T-helper 17 cell (primary cell): ENCODE measurements at regions not wholly inside any gene's neighbourhood (a gene's known extent, or its start where the extent isn't known, plus 50 kb on each side); places are given as distances from the start of the nearest gene placed in this dataset.

ENCODE experiments used
- ATAC-seq: fragments of 150-1000 bp; cut with Tn5 transposase; 2 replicates; pipeline ENCODE4 v1.10.0; 2021; ENCODE audit warnings: mild to moderate bottlenecking, moderate library complexity
- DNase-seq, 3 donors: peaks; one replicate each; pipeline versions ENCODE4 v3.0.0 to v3.0.0-alpha.2; 2020 to 2021
- H3K9me3 ChIP-seq: one replicate; pipeline ENCODE4 v1.7.0; 2013; ENCODE audit warnings: low read length, mild to moderate bottlenecking; ENCODE audit not compliant: control insufficient read depth, poor library complexity, severe bottlenecking
- H3K27ac Mint-ChIP-seq: one replicate; pipeline ENCODE4 v1.8.0; 2022; ENCODE audit warnings: mild to moderate bottlenecking, moderate library complexity, mixed read lengths
- H3K27me3 Mint-ChIP-seq: one replicate; pipeline ENCODE4 v1.8.0; 2022; ENCODE audit warnings: mixed read lengths
- H3K36me3 Mint-ChIP-seq: one replicate; pipeline ENCODE4 v1.8.0; 2022; ENCODE audit warnings: low read depth, mixed read lengths
- H3K4me1 Mint-ChIP-seq: one replicate; pipeline ENCODE4 v1.8.0; 2022; ENCODE audit warnings: mild to moderate bottlenecking, mixed read lengths
- H3K4me3 Mint-ChIP-seq: one replicate; pipeline ENCODE4 v1.8.0; 2022; ENCODE audit warnings: mild to moderate bottlenecking, moderate library complexity, mixed read lengths

DNA sequence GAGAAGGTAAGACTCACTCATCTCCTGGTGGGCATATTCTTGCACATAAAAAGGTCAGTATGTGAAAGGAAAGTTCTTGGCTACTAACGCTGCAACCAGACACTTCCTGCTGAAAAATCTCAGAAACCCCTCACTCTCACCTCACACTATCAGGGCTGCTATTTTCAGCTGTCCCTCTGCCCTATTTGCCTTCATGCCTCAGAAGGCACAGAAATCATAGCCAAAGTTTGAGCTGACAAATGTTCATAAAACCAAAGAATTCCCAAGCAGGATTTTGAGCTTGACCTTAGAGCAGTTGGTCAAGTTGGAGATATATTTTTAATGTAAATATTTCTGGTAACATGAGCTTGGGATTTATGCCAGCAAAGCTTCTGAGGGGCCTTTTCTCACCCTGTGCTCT is 806.2 kb downstream of the MAFB start:
- Mint-ChIP-seq H3K27me3 (peaks cover 6% of the 10 kb centered on the region), H3K27ac (no peak overlapping the region), H3K4me3 (no peak overlapping the region), H3K4me1 (no peaks in the 10 kb centered on the region), H3K36me3 (no peaks in the 10 kb centered on the region)
- H3K9me3 ChIP-seq: no peaks in the 10 kb centered on the region
- DNase-seq (no peak), ATAC-seq (no peak)

GRCh38 chr20:39880890-39881289 is 808.1 kb downstream of the MAFB start:
- DNase-seq (no peak), ATAC-seq (no peak)
- Mint-ChIP-seq H3K27me3 (peaks cover 4% of the 10 kb centered on the region), H3K4me1 (no peaks in the 10 kb centered on the region), H3K36me3 (no peaks in the 10 kb centered on the region), H3K27ac (no peak overlapping the region), H3K4me3 (no peak overlapping the region)
- no peaks in the 10 kb centered on the region for H3K9me3 ChIP-seq

DNA sequence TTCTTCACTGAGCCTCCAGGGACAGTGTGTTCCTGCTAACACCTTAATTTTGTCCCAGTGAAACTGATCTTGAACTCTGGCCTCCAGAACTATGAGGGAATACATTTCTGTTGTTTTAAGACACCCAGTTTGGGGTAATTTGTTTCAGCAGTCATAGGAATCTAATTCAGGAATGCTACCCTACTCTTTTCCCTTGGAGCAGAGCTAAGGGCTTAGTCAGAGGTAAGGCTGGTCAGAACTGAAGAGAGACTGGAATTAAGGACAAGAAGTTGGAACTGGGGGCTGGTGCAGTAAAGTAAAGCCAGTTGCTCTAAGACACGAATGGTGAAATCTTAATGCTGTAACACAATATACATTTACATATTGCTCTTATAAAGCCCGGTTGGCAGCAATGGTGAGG is 809.7 kb downstream of the MAFB start:
- DNase-seq: no peak

GRCh38 chr20:39878809-39879208 is 810.2 kb downstream of the MAFB start:
- Mint-ChIP-seq H3K27me3 (peaks cover 4% of the 10 kb centered on the region), H3K27ac (no peak overlapping the region), H3K4me3 (no peak overlapping the region), H3K36me3 (no peaks in the 10 kb centered on the region), H3K4me1 (no peaks in the 10 kb centered on the region)
- DNase-seq: no peak
- no peaks in the 10 kb centered on the region for H3K9me3 ChIP-seq
- no peak for ATAC-seq

More for the DNA sequence above, 809.7 kb downstream of the MAFB start:
- Mint-ChIP-seq H3K27me3 (peaks cover 4% of the 10 kb centered on the region), H3K36me3 (no peaks in the 10 kb centered on the region), H3K4me1 (no peaks in the 10 kb centered on the region), H3K27ac (no peak overlapping the region), H3K4me3 (no peak overlapping the region)
- no peak for ATAC-seq
- H3K9me3 ChIP-seq: no peaks in the 10 kb centered on the region

GRCh38 chr20:39878320-39878719 is 810.7 kb downstream of the MAFB start:
- Mint-ChIP-seq H3K4me1 (no peaks in the 10 kb centered on the region), H3K27me3 (peaks cover 4% of the 10 kb centered on the region), H3K27ac (no peak overlapping the region), H3K36me3 (no peaks in the 10 kb centered on the region), H3K4me3 (no peak overlapping the region)
- DNase-seq: no peak
- no peaks in the 10 kb centered on the region for H3K9me3 ChIP-seq
- no peak for ATAC-seq

GRCh38 chr20:39877788-39878187 is 811.2 kb downstream of the MAFB start:
- Mint-ChIP-seq H3K27me3 (peaks cover 4% of the 10 kb centered on the region), H3K27ac (no peak overlapping the region), H3K4me1 (no peaks in the 10 kb centered on the region), H3K4me3 (no peak overlapping the region), H3K36me3 (no peaks in the 10 kb centered on the region)
- ATAC-seq (no peak), DNase-seq (no peak)
- H3K9me3 ChIP-seq: no peaks in the 10 kb centered on the region

DNA sequence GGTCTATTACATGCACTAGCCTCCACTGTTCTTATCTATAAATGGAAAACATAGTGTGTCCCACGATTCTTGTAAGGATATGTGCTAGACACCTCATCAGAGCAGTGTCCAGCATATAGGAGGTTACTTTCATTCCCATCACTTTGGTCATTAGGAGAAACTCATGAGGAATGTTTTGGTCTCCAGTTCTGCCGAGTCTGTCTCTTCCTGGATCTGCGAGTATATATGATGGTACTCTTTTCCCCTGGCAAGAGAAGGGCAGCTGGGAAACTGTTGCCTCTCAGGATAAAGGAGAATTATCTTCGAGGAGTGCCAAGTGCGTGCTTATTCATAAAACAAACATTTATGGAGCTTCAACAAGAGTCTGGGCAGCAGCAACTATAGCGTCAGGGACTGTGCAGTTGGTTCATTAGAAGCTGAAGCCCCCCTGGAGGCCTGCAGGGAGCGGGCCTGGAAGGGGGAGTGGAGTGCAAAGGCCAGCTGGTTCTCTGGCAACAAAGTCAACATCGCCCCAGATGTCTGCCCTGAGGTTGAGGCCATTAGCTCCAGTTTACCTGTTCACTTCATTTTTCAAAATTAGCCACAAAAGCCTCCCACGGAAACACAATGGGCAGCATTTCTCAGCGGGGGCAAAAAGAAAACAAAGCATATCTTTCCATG is 811.9 kb downstream of the MAFB start:
- no peak overlapping the region for H3K27ac Mint-ChIP-seq
- H3K36me3 Mint-ChIP-seq: no peaks in the 10 kb centered on the region
- no peak overlapping the region for H3K4me3 Mint-ChIP-seq
- ATAC-seq (no peak), DNase-seq (no peak)
- no peaks in the 10 kb centered on the region for H3K4me1 Mint-ChIP-seq
- peaks cover 4% of the 10 kb centered on the region for H3K27me3 Mint-ChIP-seq
- H3K9me3 ChIP-seq: no peaks in the 10 kb centered on the region

DNA sequence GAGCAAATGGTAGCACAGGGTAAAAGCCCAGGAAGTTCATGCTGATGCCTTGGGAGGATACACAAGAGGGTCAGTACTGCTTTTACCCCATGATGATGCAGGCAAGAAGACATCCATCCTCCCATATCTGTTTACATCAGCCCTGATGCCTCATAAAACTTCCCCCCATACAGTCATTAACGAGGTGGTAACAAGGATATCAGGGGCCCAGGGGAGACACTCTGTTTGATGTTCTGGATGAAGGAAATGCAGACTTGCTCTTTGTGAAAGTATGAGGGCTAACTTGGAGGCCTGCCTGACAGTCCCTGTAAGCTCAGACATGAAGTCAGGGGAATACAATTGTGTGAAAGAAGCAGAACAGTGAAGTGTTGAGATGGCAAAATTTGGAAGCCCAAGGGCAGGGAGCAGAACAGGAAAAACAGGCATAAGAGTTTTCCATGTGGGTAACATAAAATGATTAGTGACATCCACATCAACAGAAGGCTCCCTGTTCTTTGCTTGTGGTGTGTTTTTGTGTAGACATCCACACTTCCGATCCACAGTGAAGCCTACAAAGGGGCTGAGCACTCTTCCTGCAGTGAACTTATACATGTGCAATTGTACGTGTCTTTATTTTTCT is 813.4 kb downstream of the MAFB start:
- DNase-seq (no peak), ATAC-seq (no peak)
- Mint-ChIP-seq H3K27me3 (peaks cover 4% of the 10 kb centered on the region), H3K36me3 (no peaks in the 10 kb centered on the region), H3K4me1 (no peaks in the 10 kb centered on the region), H3K4me3 (no peak overlapping the region), H3K27ac (no peak overlapping the region)
- H3K9me3 ChIP-seq: no peaks in the 10 kb centered on the region

GRCh38 chr20:39874049-39874893 is 814.8 kb downstream of the MAFB start:
- Mint-ChIP-seq H3K27me3 (peaks cover 4% of the 10 kb centered on the region), H3K4me3 (no peak overlapping the region), H3K4me1 (no peaks in the 10 kb centered on the region), H3K27ac (no peak overlapping the region), H3K36me3 (no peaks in the 10 kb centered on the region)
- DNase-seq (no peak), ATAC-seq (no peak)
- H3K9me3 ChIP-seq: no peaks in the 10 kb centered on the region

DNA sequence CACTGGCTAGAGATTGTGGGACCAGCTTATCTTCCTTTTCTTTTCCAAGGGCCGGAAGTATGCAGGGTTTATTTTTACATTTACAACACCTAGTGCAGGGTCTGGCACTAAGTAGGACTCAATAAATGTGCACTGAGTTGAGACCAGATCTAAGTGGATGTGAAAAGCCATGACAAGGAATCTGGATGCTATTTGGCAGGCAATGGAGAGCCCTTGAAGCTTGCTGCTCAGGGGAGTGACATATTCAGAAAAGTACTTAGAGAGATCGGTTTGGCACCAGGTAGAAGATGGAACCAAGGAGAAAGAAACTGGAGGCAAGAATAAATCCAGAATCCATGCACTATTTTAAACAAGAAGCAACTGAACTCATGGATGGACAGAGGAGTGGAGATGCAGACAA is 815.8 kb downstream of the MAFB start:
- H3K4me1 Mint-ChIP-seq: no peaks in the 10 kb centered on the region
- ATAC-seq: no peak

DNA sequence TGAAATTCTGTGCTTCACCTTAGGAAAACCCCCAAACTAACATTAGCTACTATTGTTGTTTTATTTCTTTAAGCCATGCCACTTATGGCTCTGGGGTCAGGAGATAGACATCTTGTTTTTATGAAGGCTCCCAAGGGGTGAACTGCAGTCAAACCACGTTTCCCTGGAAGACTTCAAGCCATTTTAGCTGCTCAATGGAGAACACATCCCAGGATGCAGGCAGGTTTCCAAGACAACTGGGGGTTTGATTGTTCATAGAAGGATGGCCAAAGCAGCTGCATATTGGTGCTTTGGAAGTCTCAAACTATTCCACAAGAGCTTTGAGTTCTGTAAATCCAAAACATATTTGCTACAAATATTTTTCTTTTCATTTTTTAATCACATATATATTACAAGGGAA is 818.0 kb downstream of the MAFB start:
- DNase-seq (no peak), ATAC-seq (no peak)
- no peaks in the 10 kb centered on the region for H3K9me3 ChIP-seq
- Mint-ChIP-seq H3K4me3 (no peak overlapping the region), H3K36me3 (no peaks in the 10 kb centered on the region), H3K27me3 (no peaks in the 10 kb centered on the region), H3K27ac (no peak overlapping the region), H3K4me1 (no peaks in the 10 kb centered on the region)

More for the DNA sequence above, 815.8 kb downstream of the MAFB start:
- no peak for DNase-seq
- Mint-ChIP-seq H3K36me3 (no peaks in the 10 kb centered on the region), H3K27me3 (no peaks in the 10 kb centered on the region), H3K27ac (no peak overlapping the region), H3K4me3 (no peak overlapping the region)
- no peaks in the 10 kb centered on the region for H3K9me3 ChIP-seq

DNA sequence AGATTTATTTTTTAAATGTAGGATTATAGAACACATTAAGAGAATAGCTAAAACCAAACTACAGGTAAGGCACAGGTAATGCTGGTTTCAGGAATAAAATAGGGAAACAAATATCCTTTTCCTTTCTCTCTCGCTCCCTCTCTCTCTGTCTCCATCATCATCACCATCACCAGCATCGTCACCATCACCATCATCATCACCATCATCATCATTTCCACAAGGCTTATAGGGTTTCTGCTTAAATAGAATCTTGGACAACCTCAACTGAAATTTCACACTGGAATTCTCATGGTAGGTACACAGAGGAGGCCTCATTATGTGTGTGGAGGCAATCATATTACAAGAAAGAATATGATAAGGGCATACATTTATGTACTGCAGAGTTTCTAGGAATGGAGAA is 823.6 kb downstream of the MAFB start:
- no peak for ATAC-seq

DNA sequence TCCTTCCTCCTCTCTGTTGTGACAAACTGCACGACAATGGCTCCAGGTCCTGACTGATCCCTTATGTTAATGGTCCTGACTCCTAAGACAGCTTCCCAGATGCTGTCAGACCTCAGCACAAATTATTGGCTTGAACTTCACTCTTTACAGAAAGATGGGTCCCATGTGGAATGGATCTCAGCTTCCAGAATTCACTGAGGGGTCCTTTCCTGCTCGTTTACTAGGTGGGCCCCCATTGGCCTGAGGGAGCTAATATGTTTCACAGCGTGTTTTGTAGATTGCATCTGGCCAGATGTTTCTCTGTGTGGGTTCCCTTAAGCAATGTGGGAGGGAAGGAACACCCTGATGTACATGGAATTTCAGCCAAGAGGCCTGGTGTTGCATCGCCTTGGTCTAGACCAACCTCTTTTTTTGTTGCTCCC is 826.6 kb downstream of the MAFB start:
- Mint-ChIP-seq H3K36me3 (no peaks in the 10 kb centered on the region), H3K4me3 (no peak overlapping the region), H3K27ac (no peak overlapping the region), H3K27me3 (no peaks in the 10 kb centered on the region), H3K4me1 (no peaks in the 10 kb centered on the region)
- no peak for DNase-seq
- H3K9me3 ChIP-seq: no peaks in the 10 kb centered on the region
- ATAC-seq: no peak

More for the DNA sequence above, 823.6 kb downstream of the MAFB start:
- Mint-ChIP-seq H3K4me1 (no peaks in the 10 kb centered on the region), H3K4me3 (no peak overlapping the region), H3K27me3 (no peaks in the 10 kb centered on the region), H3K36me3 (no peaks in the 10 kb centered on the region), H3K27ac (no peak overlapping the region)
- no peak for DNase-seq
- no peaks in the 10 kb centered on the region for H3K9me3 ChIP-seq
